Upper lobe of left lung (tissue), 6 donors: ENCODE measurements at regions not wholly inside any gene's neighbourhood (a gene's known extent, or its start where the extent isn't known, plus 50 kb on each side); places are given as distances from the start of the nearest gene placed in this dataset.

Experiments used
- ATAC-seq, 2 donors: fragments of 200-7000 bp; cut with Tn5 transposase; one replicate each; pipeline ENCODE4 v1.9.1; 2022; ENCODE audit warnings: mild to moderate bottlenecking in 2 of 2, moderate library complexity in 2 of 2; ENCODE audit not compliant: low FRiP score in 2 of 2
- DNase-seq, 2 donors: peaks; one replicate each; pipeline ENCODE4 v3.0.0-alpha.2; 2019 to 2020
- H3K27ac ChIP-seq, 4 donors: fragments of 200-600 bp; sonication (generic); one replicate each; pipeline ENCODE4 v1.5.1; 2016 to 2019
- H3K27me3 ChIP-seq, 4 donors: fragments of 200-600 bp; sonication (generic); one replicate each; pipeline ENCODE4 v1.5.1; 2017 to 2019
- H3K36me3 ChIP-seq, 4 donors: fragments of 200-600 bp; sonication (generic); one replicate each; pipeline ENCODE4 v1.5.1; 2016 to 2019
- H3K4me1 ChIP-seq, 4 donors: fragments of 200-600 bp; sonication (generic); one replicate each; pipeline ENCODE4 v1.5.1; 2018 to 2019
- H3K4me3 ChIP-seq, 4 donors: fragments of 200-600 bp; sonication (generic); one replicate each; pipeline ENCODE4 v1.5.1; 2017 to 2019; ENCODE audit warnings: mild to moderate bottlenecking in 2 of 4, moderate library complexity in 1 of 4
- H3K9me3 ChIP-seq, 4 donors: fragments of 200-600 bp; sonication (generic); one replicate each; pipeline ENCODE4 v1.5.1; 2018 to 2019
- EP300 ChIP-seq, 4 donors: sonication (generic); formaldehyde crosslinking; IDR thresholded peaks; one replicate each; pipeline ENCODE4 v1.5.1; 2017; ENCODE audit warnings: antibody characterized with exemption in 4 of 4, control low read depth in 2 of 4
- POLR2A ChIP-seq, 4 donors: fragments of 450-650 bp; IDR thresholded peaks; one replicate each; pipeline ENCODE4 v1.5.1; 2016 to 2017; ENCODE audit warnings: antibody characterized with exemption in 4 of 4, mild to moderate bottlenecking in 2 of 4
- POLR2AphosphoS5 ChIP-seq, 2 donors: sonication (generic); formaldehyde crosslinking; IDR thresholded peaks; one replicate each; pipeline ENCODE4 v1.5.1; 2017; ENCODE audit warnings: antibody characterized with exemption in 2 of 2
- WGBS, 2 donors: methylation state at CpG; one replicate each; pipeline ENCODE4 v1.1.5; 2017 to 2018; 5-methylcytosine and 5-hydroxymethylcytosine counted together
- TF ChIP-seq, protein P1 (sequence below), 6 experiments: fragments of 450-650 bp in 4 of 6; fragments of 200-600 bp in 2 of 6; sonication (generic) in 2 of 6; IDR thresholded peaks; one replicate each; pipeline ENCODE4 v1.5.1; 2016 to 2019; ENCODE audit warnings: antibody characterized with exemption in 6 of 6
- donor health status: DM: no; HTN: no; CAD: no; lungs with moderate emphysema.
- donor health status: DM: no; HTN: yes; CAD: no; lungs with severe emphysema.

GRCh38 chr2:108118996-108119395, 120.8 kb upstream of the SULT1C3 start:
- Histone ChIP-seq H3K36me3 (no peaks in the 10 kb centered on the region), H3K27me3 (no peaks in the 10 kb centered on the region), H3K4me3 (no peak overlapping the region), H3K27ac (no peak overlapping the region), H3K4me1 (no peaks in the 10 kb centered on the region), H3K9me3 (no peaks in the 10 kb centered on the region)
- WGBS, 2 donors: 64 to 83% methylated on average over 2 of the region's 2 CpGs
- TF ChIP-seq POLR2A (IDR thresholded peaks at IDR 0.05) (no peak), EP300 (IDR thresholded peaks at IDR 0.05) (no peak), POLR2AphosphoS5 (IDR thresholded peaks at IDR 0.05) (no peak)
- TF ChIP-seq, protein P1, sequence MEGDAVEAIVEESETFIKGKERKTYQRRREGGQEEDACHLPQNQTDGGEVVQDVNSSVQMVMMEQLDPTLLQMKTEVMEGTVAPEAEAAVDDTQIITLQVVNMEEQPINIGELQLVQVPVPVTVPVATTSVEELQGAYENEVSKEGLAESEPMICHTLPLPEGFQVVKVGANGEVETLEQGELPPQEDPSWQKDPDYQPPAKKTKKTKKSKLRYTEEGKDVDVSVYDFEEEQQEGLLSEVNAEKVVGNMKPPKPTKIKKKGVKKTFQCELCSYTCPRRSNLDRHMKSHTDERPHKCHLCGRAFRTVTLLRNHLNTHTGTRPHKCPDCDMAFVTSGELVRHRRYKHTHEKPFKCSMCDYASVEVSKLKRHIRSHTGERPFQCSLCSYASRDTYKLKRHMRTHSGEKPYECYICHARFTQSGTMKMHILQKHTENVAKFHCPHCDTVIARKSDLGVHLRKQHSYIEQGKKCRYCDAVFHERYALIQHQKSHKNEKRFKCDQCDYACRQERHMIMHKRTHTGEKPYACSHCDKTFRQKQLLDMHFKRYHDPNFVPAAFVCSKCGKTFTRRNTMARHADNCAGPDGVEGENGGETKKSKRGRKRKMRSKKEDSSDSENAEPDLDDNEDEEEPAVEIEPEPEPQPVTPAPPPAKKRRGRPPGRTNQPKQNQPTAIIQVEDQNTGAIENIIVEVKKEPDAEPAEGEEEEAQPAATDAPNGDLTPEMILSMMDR (IDR thresholded peaks at IDR 0.05): no peak
- no peak for ATAC-seq
- no peak for DNase-seq

GRCh38 chr2:108119492-108119891, 120.3 kb upstream of the SULT1C3 start:
- 73 to 84% methylated on average over 3 of the region's 3 CpGs for WGBS, 2 donors
- H3K4me1 ChIP-seq: no peaks in the 10 kb centered on the region
- no peaks in the 10 kb centered on the region for H3K9me3 ChIP-seq
- ATAC-seq: no peak
- no peak for DNase-seq
- no peak overlapping the region for H3K27ac ChIP-seq
- no peak overlapping the region for H3K4me3 ChIP-seq
- TF ChIP-seq, protein P1 (IDR thresholded peaks at IDR 0.05): no peak
- TF ChIP-seq POLR2A (IDR thresholded peaks at IDR 0.05) (no peak), EP300 (IDR thresholded peaks at IDR 0.05) (no peak), POLR2AphosphoS5 (IDR thresholded peaks at IDR 0.05) (no peak)
- no peaks in the 10 kb centered on the region for H3K36me3 ChIP-seq
- H3K27me3 ChIP-seq: no peaks in the 10 kb centered on the region

GRCh38 chr2:108124736-108125495, 114.9 kb upstream of the SULT1C3 start:
- no peaks in the 10 kb centered on the region for H3K27me3 ChIP-seq
- no peak overlapping the region for H3K27ac ChIP-seq
- no peaks in the 10 kb centered on the region for H3K9me3 ChIP-seq
- ATAC-seq: no peak
- TF ChIP-seq POLR2AphosphoS5 (IDR thresholded peaks at IDR 0.05) (no peak), POLR2A (IDR thresholded peaks at IDR 0.05) (no peak), EP300 (IDR thresholded peaks at IDR 0.05) (no peak)
- TF ChIP-seq, protein P1 (IDR thresholded peaks at IDR 0.05): no peak
- DNase-seq: no peak
- no peaks in the 10 kb centered on the region for H3K4me1 ChIP-seq
- no peaks in the 10 kb centered on the region for H3K36me3 ChIP-seq
- H3K4me3 ChIP-seq: no peak overlapping the region
- WGBS, 2 donors: 75 to 76% methylated on average over 4 of the region's 4 CpGs

DNA sequence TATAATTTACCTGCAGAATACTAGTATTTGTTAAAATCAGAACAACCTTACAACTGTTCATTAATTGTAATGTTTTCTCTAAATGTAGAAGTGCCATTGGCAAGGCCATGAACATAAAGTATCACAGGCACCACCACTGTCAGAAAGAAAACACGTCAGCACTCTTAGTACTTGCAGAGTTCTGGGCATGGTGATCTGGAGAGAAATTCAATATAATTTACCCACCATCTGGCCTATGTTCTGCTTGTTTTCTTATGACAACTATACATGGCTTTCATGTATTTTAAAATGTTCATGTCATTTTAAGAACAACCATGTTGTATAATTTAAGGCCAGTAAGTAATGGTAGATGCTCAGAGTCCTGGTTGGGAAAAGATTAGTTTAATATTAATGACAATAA, 114.2 kb upstream of the SULT1C3 start:
- ATAC-seq: no peak
- TF ChIP-seq POLR2AphosphoS5 (IDR thresholded peaks at IDR 0.05) (no peak), EP300 (IDR thresholded peaks at IDR 0.05) (no peak), POLR2A (IDR thresholded peaks at IDR 0.05) (no peak)
- TF ChIP-seq, protein P1 (IDR thresholded peaks at IDR 0.05): no peak
- no peak overlapping the region for H3K4me3 ChIP-seq
- WGBS, 2 donors: 82 to 83% methylated on average over 1 of the region's 1 CpG
- no peaks in the 10 kb centered on the region for H3K9me3 ChIP-seq
- no peaks in the 10 kb centered on the region for H3K27me3 ChIP-seq
- no peaks in the 10 kb centered on the region for H3K36me3 ChIP-seq
- H3K4me1 ChIP-seq: no peaks in the 10 kb centered on the region
- DNase-seq: no peak
- H3K27ac ChIP-seq: no peak overlapping the region

- DNase-seq: no peak
- no peaks in the 10 kb centered on the region for H3K4me1 ChIP-seq
- ATAC-seq: no peak
- H3K36me3 ChIP-seq: no peaks in the 10 kb centered on the region
- no peak for TF ChIP-seq EP300 (IDR thresholded peaks at IDR 0.05)
- no peak for TF ChIP-seq POLR2A (IDR thresholded peaks at IDR 0.05)
- no peak for TF ChIP-seq POLR2AphosphoS5 (IDR thresholded peaks at IDR 0.05)
- TF ChIP-seq, protein P1 (IDR thresholded peaks at IDR 0.05): no peak
- H3K27me3 ChIP-seq: no peaks in the 10 kb centered on the region
- WGBS, 2 donors: 67 to 75% methylated on average over 2 to 4 of the region's 4 CpGs
- no peak overlapping the region for H3K27ac ChIP-seq
- no peak overlapping the region for H3K4me3 ChIP-seq
- H3K9me3 ChIP-seq: no peaks in the 10 kb centered on the region
These were observed 111.5 kb upstream of the SULT1C3 start for GRCh38 chr2:108128249-108128648.
